IMR-90 (cell line): ENCODE measurements at regions not wholly inside any gene's neighbourhood (a gene's known extent, or its start where the extent isn't known, plus 50 kb on each side); places are given as distances from the start of the nearest gene placed in this dataset.

Experiments used
- ATAC-seq: fragments of 200-7000 bp; cut with Tn5 transposase; 2 replicates; pipeline ENCODE4 v1.9.1; 2020; ENCODE audit warnings: low read depth, mild to moderate bottlenecking, moderate library complexity
- BruUV-seq: library from RNA; stranded (reverse); fragments of 400-500 nt; replicated peaks from 2 replicates; lab custom pipeline; 2021; lab: Mats Ljungman, UMichigan
- CTCF ChIA-PET: fragments of 300-600 bp; formaldehyde crosslinking; extraction: SDS; loops from one replicate; lab custom pipeline; 2021; ENCODE audit warnings: antibody characterized with exemption; lab: Yijun Ruan, JAX
- POLR2A ChIA-PET: fragments of 300-600 bp; sonication (Branson Sonifier 250); formaldehyde crosslinking; loops from one replicate; lab custom pipeline; 2022; ENCODE audit warnings: antibody characterized with exemption; ENCODE audit not compliant: unreplicated experiment; lab: Charles Lee
- DNase-seq: peaks from one replicate; pipeline ENCODE4 v3.0.0; 2013
- H2AFZ ChIP-seq: replicated peaks from 2 replicates; pipeline ENCODE3; 2013; ENCODE audit warnings: low read length, mild to moderate bottlenecking; ENCODE audit not compliant: poor library complexity
- H2AK5ac ChIP-seq: 2 replicates; pipeline ENCODE4 v1.6.1; 2013; ENCODE audit warnings: low read depth, low read length, inconsistent platforms
- H2AK9ac ChIP-seq: replicated peaks from 2 replicates; pipeline ENCODE3; 2013; ENCODE audit warnings: mild to moderate bottlenecking, low read depth, low read length, moderate library complexity; ENCODE audit not compliant: poor library complexity
- H2BK120ac ChIP-seq: 2 replicates; pipeline ENCODE4 v1.6.1; 2013; ENCODE audit warnings: low read depth, low read length, inconsistent platforms
- H2BK15ac ChIP-seq: 3 replicates; pipeline ENCODE4 v1.6.1; 2013; ENCODE audit warnings: low read depth, low read length, inconsistent platforms
- H2BK20ac ChIP-seq: 2 replicates; pipeline ENCODE4 v1.6.1; 2013; ENCODE audit warnings: low read depth, mild to moderate bottlenecking, inconsistent platforms, low read length, moderate library complexity
- H2BK5ac ChIP-seq: 2 replicates; pipeline ENCODE4 v1.6.1; 2013; ENCODE audit warnings: mild to moderate bottlenecking, low read depth, low read length, inconsistent platforms; ENCODE audit not compliant: poor library complexity, severe bottlenecking
- H3K14ac ChIP-seq: replicated peaks from 2 replicates; pipeline ENCODE4 v1.6.1; 2013; ENCODE audit warnings: low read depth, low read length, inconsistent platforms
- H3K18ac ChIP-seq: 2 replicates; pipeline ENCODE4 v1.6.1; 2013; ENCODE audit warnings: low read depth, low read length, control low read depth
- H3K23ac ChIP-seq: 2 replicates; pipeline ENCODE4 v1.6.1; 2013; ENCODE audit warnings: low read depth, low read length, inconsistent platforms
- H3K27ac ChIP-seq: 2 replicates; pipeline ENCODE4 v1.5.1; 2013; ENCODE audit warnings: mild to moderate bottlenecking, control low read depth, low read length; ENCODE audit not compliant: insufficient read depth
- H3K27me3 ChIP-seq: 2 replicates; pipeline ENCODE4 v1.6.1; 2013; ENCODE audit warnings: low read length; ENCODE audit not compliant: control insufficient read depth, insufficient read depth
- H3K36me3 ChIP-seq: 2 replicates; pipeline ENCODE4 v1.6.1; 2013; ENCODE audit warnings: low read length, mixed read lengths; ENCODE audit not compliant: control insufficient read depth, insufficient read depth
- H3K4ac ChIP-seq: 2 replicates; pipeline ENCODE4 v1.6.1; 2013; ENCODE audit warnings: low read depth, low read length, inconsistent platforms
- H3K4me1 ChIP-seq: 2 replicates; pipeline ENCODE4 v1.6.1; 2013; ENCODE audit warnings: low read length, mixed read lengths; ENCODE audit not compliant: control insufficient read depth, insufficient read depth
- H3K4me2 ChIP-seq: 2 replicates; pipeline ENCODE4 v1.6.1; 2013; ENCODE audit warnings: low read depth, mild to moderate bottlenecking, control low read depth, low read length, moderate library complexity
- H3K4me3 ChIP-seq: 2 replicates; pipeline ENCODE4 v1.5.1; 2013; ENCODE audit warnings: low read depth, mild to moderate bottlenecking, control low read depth, low read length, moderate library complexity; ENCODE audit not compliant: insufficient read depth
- H3K56ac ChIP-seq: 2 replicates; pipeline ENCODE4 v1.6.1; 2013; ENCODE audit warnings: low read length, inconsistent platforms; ENCODE audit not compliant: insufficient read depth; ENCODE audit errors: extremely low read depth
- H3K79me1 ChIP-seq, 2 experiments: 2 replicates each; pipeline ENCODE4 v1.6.1; 2013; ENCODE audit warnings: low read length in 2 of 2, inconsistent platforms in 1 of 2, low read depth in 1 of 2
- H3K9ac ChIP-seq: 2 replicates; pipeline ENCODE4 v1.6.1; 2013; ENCODE audit warnings: low read depth, low read length, control low read depth
- H3K9me1 ChIP-seq: 2 replicates; pipeline ENCODE4 v1.6.1; 2013; ENCODE audit warnings: low read length, inconsistent platforms; ENCODE audit not compliant: insufficient read depth
- H3K9me3 ChIP-seq: 2 replicates; pipeline ENCODE4 v1.6.1; 2013; ENCODE audit warnings: low read length; ENCODE audit not compliant: control insufficient read depth, insufficient read depth
- H4K20me1 ChIP-seq: 2 replicates; pipeline ENCODE4 v1.6.1; 2013; ENCODE audit warnings: low read length, inconsistent platforms; ENCODE audit not compliant: insufficient read depth
- H4K5ac ChIP-seq: 2 replicates; pipeline ENCODE4 v1.6.1; 2013; ENCODE audit warnings: mild to moderate bottlenecking, low read depth, low read length, control low read depth
- H4K8ac ChIP-seq, 2 experiments: 2 replicates each; pipeline ENCODE4 v1.6.1; 2013; ENCODE audit warnings: low read depth in 2 of 2, low read length in 2 of 2, control low read depth in 1 of 2, inconsistent platforms in 1 of 2
- H4K91ac ChIP-seq: 2 replicates; pipeline ENCODE4 v1.6.1; 2013; ENCODE audit warnings: low read depth, low read length, inconsistent platforms; ENCODE audit not compliant: insufficient read depth
- BHLHE40 ChIP-seq: fragments of 150-350 bp; IDR thresholded peaks from 2 replicates; pipeline ENCODE4 v1.6.1; 2016; ENCODE audit warnings: mild to moderate bottlenecking, low read depth, low read length
- CEBPB ChIP-seq: IDR thresholded peaks from 2 replicates; pipeline ENCODE4 v1.6.1; 2012; ENCODE audit warnings: low read depth, low read length, improper control_type of control experiment
- CHD1 ChIP-seq: IDR thresholded peaks from 2 replicates; pipeline ENCODE4 v1.6.1; 2012; ENCODE audit warnings: low read depth, low read length, improper control_type of control experiment
- FOS ChIP-seq: fragments of 150-350 bp; IDR thresholded peaks from 2 replicates; pipeline ENCODE4 v1.6.1; 2016; ENCODE audit warnings: low read depth, low read length
- MAFK ChIP-seq: IDR thresholded peaks from 2 replicates; pipeline ENCODE4 v1.6.1; 2012; ENCODE audit warnings: low read depth, low read length, improper control_type of control experiment
- MAZ ChIP-seq: IDR thresholded peaks from 2 replicates; pipeline ENCODE4 v1.6.1; 2012; ENCODE audit warnings: low read depth, mild to moderate bottlenecking, low read length, improper control_type of control experiment, moderate library complexity, borderline replicate concordance
- MXI1 ChIP-seq: IDR thresholded peaks from 2 replicates; pipeline ENCODE4 v1.6.1; 2012; ENCODE audit warnings: low read depth, mild to moderate bottlenecking, low read length, moderate library complexity, borderline replicate concordance
- NFE2L2 ChIP-seq: fragments of 150-350 bp; IDR thresholded peaks from 2 replicates; pipeline ENCODE4 v1.6.1; 2016; ENCODE audit warnings: low read depth, mild to moderate bottlenecking, low read length
- POLR2A ChIP-seq: IDR thresholded peaks from 2 replicates; pipeline ENCODE4 v1.6.1; 2012; ENCODE audit warnings: mild to moderate bottlenecking, low read depth, low read length
- RAD21 ChIP-seq: IDR thresholded peaks from 2 replicates; pipeline ENCODE4 v1.6.1; 2012; ENCODE audit warnings: low read length, improper control_type of control experiment
- RCOR1 ChIP-seq: IDR thresholded peaks from 2 replicates; pipeline ENCODE4 v1.6.1; 2012; ENCODE audit warnings: mild to moderate bottlenecking, low read length, improper control_type of control experiment; ENCODE audit not compliant: insufficient replicate concordance
- RFX5 ChIP-seq: IDR thresholded peaks from 2 replicates; pipeline ENCODE4 v1.8.0; 2012; ENCODE audit warnings: low read depth, mild to moderate bottlenecking, low read length, moderate library complexity
- SMC3 ChIP-seq: fragments of 150-350 bp; IDR thresholded peaks from 2 replicates; pipeline ENCODE4 v1.6.1; 2016; ENCODE audit warnings: low read depth, mild to moderate bottlenecking, antibody characterized with exemption, low read length, moderate library complexity
- USF2 ChIP-seq: fragments of 150-350 bp; IDR thresholded peaks from 2 replicates; pipeline ENCODE4 v1.6.1; 2017; ENCODE audit warnings: mild to moderate bottlenecking, antibody characterized with exemption, low read length, low read depth
- WGBS, 2 experiments: methylation state at CpG; one replicate each; pipeline versions ENCODE4 v1.1.5 to v1.1.7; 2013; ENCODE audit warnings: missing lambda C conversion rate in 2 of 2; ENCODE audit not compliant: insufficient read length in 1 of 2; ENCODE audit errors: extremely low coverage in 2 of 2; 5-methylcytosine and 5-hydroxymethylcytosine counted together
- dilution Hi-C: fragments of 300-500 bp; cut with HindIII; formaldehyde crosslinking; loops from one replicate; pipeline ENCODE4 v1.14.3; 2018; ENCODE audit warnings: low sequenced_read_pairs; ENCODE audit not compliant: unreplicated experiment
- in situ Hi-C: fragments of 300-500 bp; cut with MboI; formaldehyde crosslinking; loops from 3 replicates; pipeline ENCODE4 v1.14.3; 2019; ENCODE audit warnings: low sequenced_read_pairs, inconsistent platforms, mixed read lengths
- intact Hi-C: fragments of 100-400 bp; cut with micrococcal nuclease; formaldehyde crosslinking; loops from 2 replicates; pipeline ENCODE4 v1.10.0; 2022
- TF ChIP-seq, protein P1 (sequence below): conservative IDR thresholded peaks from 2 replicates; pipeline ENCODE4 v1.5.1; 2012; ENCODE audit warnings: mild to moderate bottlenecking, low read depth, low read length, improper control_type of control experiment
- TF ChIP-seq, protein P2 (sequence below): fragments of 150-350 bp; IDR thresholded peaks from 2 replicates; pipeline ENCODE4 v1.6.1; 2016; ENCODE audit warnings: low read depth, mild to moderate bottlenecking, low read length, moderate library complexity, borderline replicate concordance

DNA sequence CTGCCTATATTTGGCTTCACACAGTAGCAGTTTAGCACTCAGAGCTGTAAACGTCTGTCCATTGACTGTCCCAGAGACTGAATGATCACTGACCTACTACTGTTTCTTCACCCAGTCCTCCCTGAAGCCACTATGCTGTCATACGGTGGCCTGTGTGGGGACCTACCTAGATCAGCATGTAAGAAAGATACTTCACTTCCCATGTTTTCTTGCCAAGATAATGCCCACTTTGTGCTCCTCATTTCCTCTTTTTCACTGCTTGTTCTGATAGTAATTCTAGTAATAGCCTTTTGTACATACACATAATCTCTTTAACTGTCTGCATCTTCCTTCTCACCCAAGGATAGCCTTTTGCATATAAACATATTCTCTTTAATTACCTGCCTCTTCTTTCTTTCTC, 109.9 kb upstream of the TIAM2 start:
- no peak overlapping the region for H2BK120ac ChIP-seq
- no peak overlapping the region for H3K4ac ChIP-seq

More for the DNA sequence above, 109.9 kb upstream of the TIAM2 start:
- no peak for ATAC-seq
- H4K8ac ChIP-seq: no peak overlapping the region
- H3K23ac ChIP-seq: no peak overlapping the region
- no peak overlapping the region for H4K91ac ChIP-seq
- intact Hi-C loops (no loop called here), dilution Hi-C loops (no loop called here), in situ Hi-C loops (no loop called here)
- WGBS, 2 experiments: 80% methylated on average over 1 of the region's 2 CpGs; no CpG with 5 or more reads in 1 of the 2 experiments
- H4K20me1 ChIP-seq: 0 out of 2 replicates have a peak, but pooled peaks cover 3% of the 10 kb centered on the region
- TF ChIP-seq CEBPB: no peak
- no peak for TF ChIP-seq MAFK
- TF ChIP-seq, protein P1, sequence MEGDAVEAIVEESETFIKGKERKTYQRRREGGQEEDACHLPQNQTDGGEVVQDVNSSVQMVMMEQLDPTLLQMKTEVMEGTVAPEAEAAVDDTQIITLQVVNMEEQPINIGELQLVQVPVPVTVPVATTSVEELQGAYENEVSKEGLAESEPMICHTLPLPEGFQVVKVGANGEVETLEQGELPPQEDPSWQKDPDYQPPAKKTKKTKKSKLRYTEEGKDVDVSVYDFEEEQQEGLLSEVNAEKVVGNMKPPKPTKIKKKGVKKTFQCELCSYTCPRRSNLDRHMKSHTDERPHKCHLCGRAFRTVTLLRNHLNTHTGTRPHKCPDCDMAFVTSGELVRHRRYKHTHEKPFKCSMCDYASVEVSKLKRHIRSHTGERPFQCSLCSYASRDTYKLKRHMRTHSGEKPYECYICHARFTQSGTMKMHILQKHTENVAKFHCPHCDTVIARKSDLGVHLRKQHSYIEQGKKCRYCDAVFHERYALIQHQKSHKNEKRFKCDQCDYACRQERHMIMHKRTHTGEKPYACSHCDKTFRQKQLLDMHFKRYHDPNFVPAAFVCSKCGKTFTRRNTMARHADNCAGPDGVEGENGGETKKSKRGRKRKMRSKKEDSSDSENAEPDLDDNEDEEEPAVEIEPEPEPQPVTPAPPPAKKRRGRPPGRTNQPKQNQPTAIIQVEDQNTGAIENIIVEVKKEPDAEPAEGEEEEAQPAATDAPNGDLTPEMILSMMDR: no peak
- TF ChIP-seq, protein P2, sequence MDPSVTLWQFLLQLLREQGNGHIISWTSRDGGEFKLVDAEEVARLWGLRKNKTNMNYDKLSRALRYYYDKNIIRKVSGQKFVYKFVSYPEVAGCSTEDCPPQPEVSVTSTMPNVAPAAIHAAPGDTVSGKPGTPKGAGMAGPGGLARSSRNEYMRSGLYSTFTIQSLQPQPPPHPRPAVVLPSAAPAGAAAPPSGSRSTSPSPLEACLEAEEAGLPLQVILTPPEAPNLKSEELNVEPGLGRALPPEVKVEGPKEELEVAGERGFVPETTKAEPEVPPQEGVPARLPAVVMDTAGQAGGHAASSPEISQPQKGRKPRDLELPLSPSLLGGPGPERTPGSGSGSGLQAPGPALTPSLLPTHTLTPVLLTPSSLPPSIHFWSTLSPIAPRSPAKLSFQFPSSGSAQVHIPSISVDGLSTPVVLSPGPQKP: no peak
- TF ChIP-seq MAZ: no peak
- no peak for TF ChIP-seq RFX5
- TF ChIP-seq USF2: no peak
- no peak for TF ChIP-seq SMC3
- no peak for TF ChIP-seq FOS
- TF ChIP-seq CHD1: no peak
- TF ChIP-seq RAD21: no peak
- TF ChIP-seq BHLHE40: no peak
- TF ChIP-seq RCOR1: no peak
- no peak for TF ChIP-seq NFE2L2
- TF ChIP-seq POLR2A: no peak
- TF ChIP-seq MXI1: no peak
- peaks cover 27 to 37% of the 10 kb centered on the region in 2 experiments; a peak in 3 of 4 replicates for H3K79me1 ChIP-seq
- no peak overlapping the region for H2BK15ac ChIP-seq
- no peak overlapping the region for H4K5ac ChIP-seq
- no peak overlapping the region for H3K4me2 ChIP-seq
- CTCF ChIA-PET: no interaction called here
- no TSS peak for BruUV-seq
- H2AFZ ChIP-seq: no peak overlapping the region
- H3K9me3 ChIP-seq: no peaks in the 10 kb centered on the region; the same call in 1 of the 2 replicates
- H2AK9ac ChIP-seq: no peak overlapping the region
- H3K27me3 ChIP-seq: no peaks in the 10 kb centered on the region
- no peak overlapping the region for H2AK5ac ChIP-seq
- H3K9ac ChIP-seq: no peak overlapping the region
- H3K14ac ChIP-seq: no peak overlapping the region
- POLR2A ChIA-PET: no interaction called here
- no peak overlapping the region for H2BK20ac ChIP-seq
- H3K4me1 ChIP-seq: no peaks in the 10 kb centered on the region; the same call in 1 of the 2 replicates
- no peak overlapping the region for H3K4me3 ChIP-seq
- H3K36me3 ChIP-seq: no peaks in the 10 kb centered on the region
- no peak for DNase-seq
- H3K27ac ChIP-seq: no peak overlapping the region
- no peak overlapping the region for H3K56ac ChIP-seq
- H2BK5ac ChIP-seq: no peak overlapping the region
- H3K9me1 ChIP-seq: 0 out of 2 replicates have a peak, but pooled peaks cover 3% of the 10 kb centered on the region
- H3K18ac ChIP-seq: no peak overlapping the region
